ENCODE measurements at regions not wholly inside any gene's neighbourhood (a gene's known extent, or its start where the extent isn't known, plus 50 kb on each side); places are given as distances from the start of the nearest gene placed in this dataset.

DNA sequence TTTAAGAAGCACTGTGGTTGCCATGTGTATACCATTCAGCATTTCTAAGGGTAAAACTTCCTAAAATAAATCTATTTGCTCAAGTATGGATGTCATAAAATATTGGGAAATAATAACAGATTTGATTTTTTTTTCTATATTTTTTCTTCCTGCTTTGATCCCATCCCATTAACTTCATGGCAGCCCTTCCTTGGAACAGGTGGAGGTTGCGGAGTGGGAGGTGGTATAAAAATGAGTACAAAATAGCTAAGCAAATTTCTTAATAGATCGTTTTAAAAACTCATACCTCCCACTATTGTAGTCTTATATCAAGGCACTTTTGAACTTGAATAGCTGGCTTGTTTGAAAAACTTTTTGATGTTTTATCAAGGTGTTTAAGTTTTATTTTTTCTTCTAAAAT, 152.1 kb upstream of the KYNU start:
- TF ChIP-seq REST (IDR thresholded peaks at IDR 0.05; ENCODE audit: insufficient read depth in 1 of 2, low read depth in 2 of 2, low read length in 2 of 2), result no peak
- no peak for TF ChIP-seq POLR2AphosphoS5 (IDR thresholded peaks at IDR 0.05; ENCODE audit: low read depth, low read length)
- TF ChIP-seq TAF1 (IDR thresholded peaks at IDR 0.05; ENCODE audit: borderline replicate concordance, insufficient read depth, low read length), result no peak
- TF ChIP-seq SIN3A (IDR thresholded peaks at IDR 0.05; ENCODE audit: borderline replicate concordance, insufficient read depth, low read length), result no peak
- no peak for TF ChIP-seq FOXP2 (optimal IDR thresholded peaks at IDR 0.05; ENCODE audit: borderline replicate concordance, extremely low read depth, extremely low read length, insufficient read depth)

- TF ChIP-seq SIN3A (IDR thresholded peaks at IDR 0.05; ENCODE audit: borderline replicate concordance, insufficient read depth, low read length), result no peak
- TF ChIP-seq POLR2AphosphoS5 (IDR thresholded peaks at IDR 0.05; ENCODE audit: low read depth, low read length), result no peak
- TF ChIP-seq TAF1 (IDR thresholded peaks at IDR 0.05; ENCODE audit: borderline replicate concordance, insufficient read depth, low read length), result no peak
- TF ChIP-seq FOXP2 (optimal IDR thresholded peaks at IDR 0.05; ENCODE audit: borderline replicate concordance, extremely low read depth, extremely low read length, insufficient read depth), result no peak
- TF ChIP-seq REST (IDR thresholded peaks at IDR 0.05; ENCODE audit: insufficient read depth in 1 of 2, low read depth in 2 of 2, low read length in 2 of 2), result no peak
These were observed 152.6 kb upstream of the KYNU start for GRCh38 chr2:142724713-142725349.

GRCh38 chr2:142724186-142724585, 153.3 kb upstream of the KYNU start:
- TF ChIP-seq SIN3A (IDR thresholded peaks at IDR 0.05; ENCODE audit: borderline replicate concordance, insufficient read depth, low read length), result no peak
- TF ChIP-seq FOXP2 (optimal IDR thresholded peaks at IDR 0.05; ENCODE audit: borderline replicate concordance, extremely low read depth, extremely low read length, insufficient read depth), result no peak
- no peak for TF ChIP-seq REST (IDR thresholded peaks at IDR 0.05; ENCODE audit: insufficient read depth in 1 of 2, low read depth in 2 of 2, low read length in 2 of 2)
- TF ChIP-seq POLR2AphosphoS5 (IDR thresholded peaks at IDR 0.05; ENCODE audit: low read depth, low read length), result no peak
- no peak for TF ChIP-seq TAF1 (IDR thresholded peaks at IDR 0.05; ENCODE audit: borderline replicate concordance, insufficient read depth, low read length)

- no peak for TF ChIP-seq POLR2AphosphoS5 (IDR thresholded peaks at IDR 0.05; ENCODE audit: low read depth, low read length)
- no peak for TF ChIP-seq FOXP2 (optimal IDR thresholded peaks at IDR 0.05; ENCODE audit: borderline replicate concordance, extremely low read depth, extremely low read length, insufficient read depth)
- no peak for TF ChIP-seq REST (IDR thresholded peaks at IDR 0.05; ENCODE audit: insufficient read depth in 1 of 2, low read depth in 2 of 2, low read length in 2 of 2)
- TF ChIP-seq SIN3A (IDR thresholded peaks at IDR 0.05; ENCODE audit: borderline replicate concordance, insufficient read depth, low read length), result no peak
- TF ChIP-seq TAF1 (IDR thresholded peaks at IDR 0.05; ENCODE audit: borderline replicate concordance, insufficient read depth, low read length), result no peak
These were observed 154.2 kb upstream of the KYNU start for GRCh38 chr2:142723236-142723635.
